Astrocyte (in vitro differentiated cells and primary cell): ENCODE measurements at regions not wholly inside any gene's neighbourhood (a gene's known extent, or its start where the extent isn't known, plus 50 kb on each side); places are given as distances from the start of the nearest gene placed in this dataset.

Experiments used
- DNase-seq: peaks from one replicate; pipeline ENCODE4 v3.0.0-alpha.2; 2010; ENCODE audit warnings: low read depth
- FAIRE-seq: peaks from 2 replicates; lab custom pipeline; 2011; peaks lifted over from hg19 to GRCh38; lab: Jason Lieb, UNC
- H2AFZ ChIP-seq: 2 replicates; pipeline ENCODE4 v1.6.0; 2012; ENCODE audit warnings: low read depth, low read length, inconsistent platforms
- H3K27ac ChIP-seq: 2 replicates; pipeline ENCODE4 v1.5.1; 2011; ENCODE audit warnings: low read depth, low read length, inconsistent platforms
- H3K27me3 ChIP-seq: 2 replicates; pipeline ENCODE4 v1.6.0; 2011; ENCODE audit warnings: low read length, inconsistent platforms; ENCODE audit not compliant: insufficient read depth
- H3K36me3 ChIP-seq: 2 replicates; pipeline ENCODE4 v1.5.1; 2011; ENCODE audit warnings: low read length, inconsistent platforms; ENCODE audit not compliant: insufficient read depth
- H3K4me1 ChIP-seq: 2 replicates; pipeline ENCODE4 v1.5.1; 2011; ENCODE audit warnings: low read length, inconsistent platforms; ENCODE audit not compliant: insufficient read depth
- H3K4me2 ChIP-seq: 2 replicates; pipeline ENCODE4 v1.6.0; 2012; ENCODE audit warnings: low read length, inconsistent platforms
- H3K4me3 ChIP-seq: 2 replicates; pipeline ENCODE4 v1.5.1; 2011; ENCODE audit warnings: low read depth, mild to moderate bottlenecking, low read length, inconsistent platforms; ENCODE audit not compliant: insufficient read depth
- H3K79me2 ChIP-seq: 2 replicates; pipeline ENCODE4 v1.6.0; 2012; ENCODE audit warnings: mild to moderate bottlenecking, low read length, inconsistent platforms; ENCODE audit not compliant: insufficient read depth
- H3K9ac ChIP-seq: 2 replicates; pipeline ENCODE4 v1.6.0; 2012; ENCODE audit warnings: mild to moderate bottlenecking, low read length, inconsistent platforms
- H3K9me3 ChIP-seq: 2 replicates; pipeline ENCODE4 v1.5.1; 2012; ENCODE audit warnings: low read depth, mild to moderate bottlenecking, low read length, inconsistent platforms; ENCODE audit not compliant: insufficient read depth
- H4K20me1 ChIP-seq: 2 replicates; pipeline ENCODE4 v1.6.0; 2012; ENCODE audit warnings: low read length, inconsistent platforms; ENCODE audit not compliant: insufficient read depth
- H3K27ac Mint-ChIP-seq: one replicate; pipeline ENCODE4 v1.8.0; 2021; ENCODE audit warnings: mild to moderate bottlenecking, mixed read lengths; ENCODE audit not compliant: unreplicated experiment
- H3K27me3 Mint-ChIP-seq: one replicate; pipeline ENCODE4 v1.8.0; 2021; ENCODE audit warnings: low read depth, mixed read lengths; ENCODE audit not compliant: unreplicated experiment
- H3K36me3 Mint-ChIP-seq: one replicate; pipeline ENCODE4 v1.8.0; 2021; ENCODE audit warnings: low read depth, mixed read lengths; ENCODE audit not compliant: unreplicated experiment
- H3K4me1 Mint-ChIP-seq: one replicate; pipeline ENCODE4 v1.8.0; 2021; ENCODE audit warnings: low read depth, mixed read lengths; ENCODE audit not compliant: unreplicated experiment
- H3K4me3 Mint-ChIP-seq: one replicate; pipeline ENCODE4 v1.8.0; 2021; ENCODE audit warnings: mild to moderate bottlenecking, moderate library complexity, mixed read lengths; ENCODE audit not compliant: unreplicated experiment
- H3K9me3 Mint-ChIP-seq: one replicate; pipeline ENCODE4 v1.8.0; 2021; ENCODE audit warnings: mild to moderate bottlenecking, mixed read lengths; ENCODE audit not compliant: unreplicated experiment
- CTCF ChIP-seq: IDR thresholded peaks from 2 replicates; pipeline ENCODE4 v1.5.1; 2011; ENCODE audit warnings: low read depth, mild to moderate bottlenecking, inconsistent platforms, low read length, moderate library complexity; ENCODE audit not compliant: insufficient read depth
- EZH2 ChIP-seq: IDR thresholded peaks from 2 replicates; pipeline ENCODE4 v1.6.1; 2012; ENCODE audit warnings: mild to moderate bottlenecking, low read length, inconsistent platforms; ENCODE audit not compliant: insufficient read depth

GRCh38 chr5:124910354-124911016 lies 164.0 kb upstream of the ZNF608 start:
- Mint-ChIP-seq H3K4me3 (no peak overlapping the region), H3K4me1 (peaks cover 40% of the 10 kb centered on the region), H3K27ac (peak overlapping the region; percentile 26), H3K27me3 (no peaks in the 10 kb centered on the region), H3K9me3 (no peaks in the 10 kb centered on the region), H3K36me3 (no peaks in the 10 kb centered on the region)
- Histone ChIP-seq H3K4me2 (no peak overlapping the region), H3K27ac (no peak overlapping the region), H3K4me3 (no peak overlapping the region), H4K20me1 (no peaks in the 10 kb centered on the region), H3K4me1 (peaks cover 9% of the 10 kb centered on the region), H3K27me3 (no peaks in the 10 kb centered on the region), H3K9me3 (no peaks in the 10 kb centered on the region), H2AFZ (no peak overlapping the region), H3K36me3 (no peaks in the 10 kb centered on the region), H3K9ac (no peak overlapping the region), H3K79me2 (no peaks in the 10 kb centered on the region)
- no peak for DNase-seq
- no peak for FAIRE-seq
- TF ChIP-seq CTCF (no peak), EZH2 (no peak)

- no peak for FAIRE-seq
These were observed 166.3 kb upstream of the ZNF608 start for GRCh38 chr5:124912638-124913328.

More at GRCh38 chr5:124912638-124913328, 166.3 kb upstream of the ZNF608 start:
- no peak overlapping the region for H3K4me3 ChIP-seq
- no peak overlapping the region for H2AFZ ChIP-seq
- H3K4me1 Mint-ChIP-seq, result peaks cover 23% of the 10 kb centered on the region
- no peaks in the 10 kb centered on the region for H3K9me3 ChIP-seq
- no peaks in the 10 kb centered on the region for H3K79me2 ChIP-seq
- no peaks in the 10 kb centered on the region for H3K9me3 Mint-ChIP-seq
- no peak overlapping the region for H3K9ac ChIP-seq
- no peaks in the 10 kb centered on the region for H3K36me3 Mint-ChIP-seq
- no peak overlapping the region for H3K27ac ChIP-seq
- TF ChIP-seq EZH2 (no peak), CTCF (no peak)
- DNase-seq, result no peak
- no peaks in the 10 kb centered on the region for H3K4me1 ChIP-seq
- H3K4me3 Mint-ChIP-seq, result no peak overlapping the region
- no peak overlapping the region for H3K4me2 ChIP-seq
- H3K36me3 ChIP-seq, result no peaks in the 10 kb centered on the region
- no peaks in the 10 kb centered on the region for H3K27me3 ChIP-seq
- H3K27ac Mint-ChIP-seq, result no peak overlapping the region
- H4K20me1 ChIP-seq, result no peaks in the 10 kb centered on the region
- no peaks in the 10 kb centered on the region for H3K27me3 Mint-ChIP-seq
